ENCODE measurements at regions not wholly inside any gene's neighbourhood (a gene's known extent, or its start where the extent isn't known, plus 50 kb on each side); places are given as distances from the start of the nearest gene placed in this dataset.

DNA sequence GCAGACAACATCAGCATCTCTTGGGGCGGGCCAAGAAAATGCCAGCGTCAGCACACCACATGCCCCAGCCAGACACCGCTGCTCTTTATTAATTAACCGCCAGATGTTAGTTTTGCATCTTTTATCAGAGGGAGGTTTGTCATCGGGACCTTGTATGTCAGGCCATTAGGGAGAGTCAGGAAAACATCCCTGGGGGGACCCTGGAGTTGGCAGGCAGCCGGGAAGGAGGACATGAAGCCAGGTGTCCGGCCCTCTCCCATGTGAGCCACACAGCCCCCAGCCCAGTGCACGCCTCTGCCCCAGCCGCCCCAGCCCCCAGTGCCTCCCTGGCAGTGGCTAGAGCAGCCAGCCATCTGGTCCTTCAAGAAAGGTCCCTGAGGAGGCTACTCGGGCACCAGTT, 56.9 kb upstream of the FAM222A start:
- no peaks in the 10 kb centered on the region for H3K4me1 ChIP-seq
- H3K4me3 ChIP-seq = no peak overlapping the region
- H3K27ac ChIP-seq = no peak overlapping the region
- peaks cover 0 to 3% (median 0%) of the 10 kb centered on the region in 8 donors for H3K9me3 ChIP-seq
- WGBS, 5 donors = 68 to 87% (median 77%) methylated on average over 10 of the region's 10 CpGs
- intact Hi-C loops (cut with DNase I; ENCODE audit: low total_unique reads) = no loop called here
- peaks cover 0 to 22% (median 0%) of the 10 kb centered on the region in 7 donors for H3K27me3 ChIP-seq (replicated peaks in 1 of 7)
- TF ChIP-seq POLR2AphosphoS5 (IDR thresholded peaks at IDR 0.05) (no peak), CTCF (IDR thresholded peaks at IDR 0.05 in 8 of 11, conservative IDR thresholded peaks at IDR 0.05 in 3 of 11) (no peak), POLR2A (IDR thresholded peaks at IDR 0.05) (no peak)
- DNase-seq = peak; percentile 38
- no peaks in the 10 kb centered on the region for H3K36me3 ChIP-seq

GRCh38 chr12:109663795-109664194, 49.8 kb upstream of the FAM222A start:
- WGBS, 5 donors = 73 to 88% (median 77%) methylated on average over 7 of the region's 7 CpGs
- Histone ChIP-seq H3K4me1 (no peaks in the 10 kb centered on the region), H3K9me3 (peaks cover 0 to 3% (median 0%) of the 10 kb centered on the region in 8 donors), H3K27me3 (replicated peaks in 1 of 7) (peaks cover 0 to 22% (median 0%) of the 10 kb centered on the region in 7 donors), H3K36me3 (no peaks in the 10 kb centered on the region), H3K27ac (no peak overlapping the region), H3K4me3 (no peak overlapping the region)
- TF ChIP-seq CTCF (IDR thresholded peaks at IDR 0.05 in 8 of 11, conservative IDR thresholded peaks at IDR 0.05 in 3 of 11) (no peak), POLR2AphosphoS5 (IDR thresholded peaks at IDR 0.05) (no peak), POLR2A (IDR thresholded peaks at IDR 0.05) (no peak)
- DNase-seq = peak; percentile 12
- intact Hi-C loops (cut with DNase I; ENCODE audit: low total_unique reads) = no loop called here

All from spleen (tissue), 11 donors.